ENCODE measurements at regions not wholly inside any gene's neighbourhood (a gene's known extent, or its start where the extent isn't known, plus 50 kb on each side); places are given as distances from the start of the nearest gene placed in this dataset.

- TF ChIP-seq, protein P1, sequence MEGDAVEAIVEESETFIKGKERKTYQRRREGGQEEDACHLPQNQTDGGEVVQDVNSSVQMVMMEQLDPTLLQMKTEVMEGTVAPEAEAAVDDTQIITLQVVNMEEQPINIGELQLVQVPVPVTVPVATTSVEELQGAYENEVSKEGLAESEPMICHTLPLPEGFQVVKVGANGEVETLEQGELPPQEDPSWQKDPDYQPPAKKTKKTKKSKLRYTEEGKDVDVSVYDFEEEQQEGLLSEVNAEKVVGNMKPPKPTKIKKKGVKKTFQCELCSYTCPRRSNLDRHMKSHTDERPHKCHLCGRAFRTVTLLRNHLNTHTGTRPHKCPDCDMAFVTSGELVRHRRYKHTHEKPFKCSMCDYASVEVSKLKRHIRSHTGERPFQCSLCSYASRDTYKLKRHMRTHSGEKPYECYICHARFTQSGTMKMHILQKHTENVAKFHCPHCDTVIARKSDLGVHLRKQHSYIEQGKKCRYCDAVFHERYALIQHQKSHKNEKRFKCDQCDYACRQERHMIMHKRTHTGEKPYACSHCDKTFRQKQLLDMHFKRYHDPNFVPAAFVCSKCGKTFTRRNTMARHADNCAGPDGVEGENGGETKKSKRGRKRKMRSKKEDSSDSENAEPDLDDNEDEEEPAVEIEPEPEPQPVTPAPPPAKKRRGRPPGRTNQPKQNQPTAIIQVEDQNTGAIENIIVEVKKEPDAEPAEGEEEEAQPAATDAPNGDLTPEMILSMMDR (IDR thresholded peaks at IDR 0.05 in 4 of 5, conservative IDR thresholded peaks at IDR 0.05 in 1 of 5), result no peak
- TF ChIP-seq POLR2A (IDR thresholded peaks at IDR 0.05), result no peak
These were observed 251.7 kb upstream of the PITRM1 start for GRCh38 chr10:3424111-3424851.

All from gastrocnemius medialis (tissue), 4 donors.